ENCODE measurements at regions not wholly inside any gene's neighbourhood (a gene's known extent, or its start where the extent isn't known, plus 50 kb on each side); places are given as distances from the start of the nearest gene placed in this dataset.

- Histone ChIP-seq H3K9me3 (ENCODE audit: severe bottlenecking) (no peaks in the 10 kb centered on the region), H3K27ac (no peak overlapping the region), H3K27me3 (ENCODE audit: insufficient read depth, low read depth, severe bottlenecking) (no peaks in the 10 kb centered on the region), H3K4me3 (ENCODE audit: low read depth, low read length) (no peak overlapping the region), H3K36me3 (no peaks in the 10 kb centered on the region)
- TF ChIP-seq CTCF (IDR thresholded peaks at IDR 0.05; ENCODE audit: low read depth, low read length): no peak
- no peak for DNase-seq
These were observed 569.1 kb downstream of the NPHP4 start for GRCh38 chr1:5423109-5423508.

- Histone ChIP-seq H3K27me3 (ENCODE audit: insufficient read depth, low read depth, severe bottlenecking) (no peaks in the 10 kb centered on the region), H3K36me3 (no peaks in the 10 kb centered on the region), H3K4me3 (ENCODE audit: low read depth, low read length) (no peak overlapping the region), H3K27ac (no peak overlapping the region), H3K9me3 (ENCODE audit: severe bottlenecking) (no peaks in the 10 kb centered on the region)
- TF ChIP-seq CTCF (IDR thresholded peaks at IDR 0.05; ENCODE audit: low read depth, low read length): no peak
- DNase-seq: no peak
These were observed 572.7 kb downstream of the NPHP4 start for GRCh38 chr1:5419501-5419900.

GRCh38 chr1:5416518-5416917 is 575.7 kb downstream of the NPHP4 start:
- Histone ChIP-seq H3K9me3 (ENCODE audit: severe bottlenecking) (no peaks in the 10 kb centered on the region), H3K27me3 (ENCODE audit: insufficient read depth, low read depth, severe bottlenecking) (no peaks in the 10 kb centered on the region), H3K36me3 (no peaks in the 10 kb centered on the region), H3K27ac (no peak overlapping the region), H3K4me3 (ENCODE audit: low read depth, low read length) (no peak overlapping the region)
- no peak for TF ChIP-seq CTCF (IDR thresholded peaks at IDR 0.05; ENCODE audit: low read depth, low read length)
- DNase-seq: no peak

GRCh38 chr1:5415606-5416005 is 576.6 kb downstream of the NPHP4 start:
- no peak for DNase-seq
- Histone ChIP-seq H3K27me3 (ENCODE audit: insufficient read depth, low read depth, severe bottlenecking) (no peaks in the 10 kb centered on the region), H3K9me3 (ENCODE audit: severe bottlenecking) (no peaks in the 10 kb centered on the region), H3K27ac (no peak overlapping the region), H3K36me3 (no peaks in the 10 kb centered on the region), H3K4me3 (ENCODE audit: low read depth, low read length) (no peak overlapping the region)
- no peak for TF ChIP-seq CTCF (IDR thresholded peaks at IDR 0.05; ENCODE audit: low read depth, low read length)

- no peak for TF ChIP-seq CTCF (IDR thresholded peaks at IDR 0.05; ENCODE audit: low read depth, low read length)
- Histone ChIP-seq H3K9me3 (ENCODE audit: severe bottlenecking) (no peaks in the 10 kb centered on the region), H3K27ac (no peak overlapping the region), H3K27me3 (ENCODE audit: insufficient read depth, low read depth, severe bottlenecking) (no peaks in the 10 kb centered on the region), H3K36me3 (no peaks in the 10 kb centered on the region), H3K4me3 (ENCODE audit: low read depth, low read length) (no peak overlapping the region)
- no peak for DNase-seq
These were observed 581.6 kb downstream of the NPHP4 start for GRCh38 chr1:5410652-5411051.

- Histone ChIP-seq H3K27me3 (ENCODE audit: insufficient read depth, low read depth, severe bottlenecking) (no peaks in the 10 kb centered on the region), H3K9me3 (ENCODE audit: severe bottlenecking) (no peaks in the 10 kb centered on the region), H3K4me3 (ENCODE audit: low read depth, low read length) (no peak overlapping the region), H3K27ac (no peak overlapping the region), H3K36me3 (no peaks in the 10 kb centered on the region)
- DNase-seq: no peak
- no peak for TF ChIP-seq CTCF (IDR thresholded peaks at IDR 0.05; ENCODE audit: low read depth, low read length)
These were observed 583.8 kb downstream of the NPHP4 start for GRCh38 chr1:5408401-5408800.
